ENCODE measurements at regions not wholly inside any gene's neighbourhood (a gene's known extent, or its start where the extent isn't known, plus 50 kb on each side); places are given as distances from the start of the nearest gene placed in this dataset.
A peak's percentile ranks its signal among the peaks of the same experiment; 100 is the strongest.

DNA sequence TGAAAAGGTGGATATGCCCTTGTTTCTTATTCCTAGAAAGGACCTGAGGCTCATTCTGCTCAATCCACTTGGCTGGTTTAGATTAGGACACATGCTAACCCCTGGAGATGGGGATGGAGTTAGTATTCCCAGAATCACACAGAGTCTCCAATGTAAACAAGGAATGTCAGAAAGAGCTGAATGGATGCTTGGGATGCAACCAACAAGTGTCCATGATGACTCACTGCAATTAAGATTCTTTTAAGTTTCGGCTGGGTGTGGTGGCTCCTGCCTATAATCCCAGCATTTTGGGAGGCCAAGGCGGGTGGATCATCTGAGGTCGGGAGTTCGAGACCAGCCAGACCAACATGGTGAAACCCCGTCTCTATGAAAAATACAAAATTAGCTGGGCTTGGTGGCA is 315.5 kb upstream of the AZI2 start:
- ChIA-PET POLR2A (no interaction called here), CTCF (no interaction called here)
- H3K36me3 ChIP-seq (ENCODE audit: control insufficient read depth, insufficient read depth, low read length) = no peaks in the 10 kb centered on the region
- H3K27me3 ChIP-seq (ENCODE audit: control insufficient read depth, insufficient read depth, low read length) = no peaks in the 10 kb centered on the region
- no peak for DNase-seq (ENCODE audit: low read depth)
- no peak overlapping the region for H3K4me3 ChIP-seq (ENCODE audit: low read depth, low read length)
- no peak for TF ChIP-seq CTCF (IDR thresholded peaks at IDR 0.05; ENCODE audit: insufficient read depth, low read depth, low read length)

DNA sequence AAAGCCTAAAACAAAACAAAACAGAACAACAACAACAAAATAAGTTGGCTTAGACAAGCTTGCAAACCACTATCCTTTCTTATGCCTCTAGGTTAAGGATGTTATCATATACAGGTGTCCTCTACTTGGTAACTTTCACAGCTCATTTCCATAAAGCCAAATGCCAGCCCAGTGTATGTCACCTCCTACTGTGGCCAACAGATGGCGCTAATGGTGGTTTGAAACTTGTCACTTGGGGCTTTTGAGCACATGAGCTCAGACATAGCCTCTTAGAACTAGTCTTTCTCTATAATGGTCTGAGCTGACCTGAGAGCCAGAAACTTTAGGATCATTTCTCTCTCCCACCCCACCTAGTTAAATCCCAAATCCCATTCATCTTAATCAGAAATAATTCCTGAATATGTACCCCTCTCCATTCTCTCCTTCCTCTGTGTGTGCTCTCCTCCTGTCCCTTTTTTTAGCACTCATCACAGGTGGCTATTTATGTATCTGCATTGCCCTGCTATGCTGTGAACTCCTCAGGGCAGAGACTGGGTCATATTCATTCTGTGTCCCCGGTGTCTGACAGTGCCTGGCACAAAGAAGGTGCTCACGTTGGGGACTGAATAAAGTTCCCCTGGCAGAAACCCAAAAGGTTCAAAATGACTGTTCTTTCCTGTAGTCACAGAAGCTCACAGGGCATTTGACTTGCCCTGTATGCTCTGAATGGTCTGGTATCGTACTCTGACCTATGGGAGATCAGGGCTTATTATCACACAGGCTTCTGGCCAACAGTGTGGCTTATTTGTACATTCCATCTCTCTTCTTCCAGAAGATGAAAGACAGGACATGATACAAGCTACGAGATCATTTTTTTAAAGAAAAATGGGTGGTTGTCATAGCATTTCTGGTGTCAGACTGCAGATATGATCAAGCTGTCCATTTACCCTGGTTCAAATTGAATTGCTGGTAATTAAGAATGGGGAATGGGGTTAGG is 319.3 kb upstream of the AZI2 start:
- POLR2A ChIA-PET = no interaction called here
- no peak for DNase-seq (ENCODE audit: low read depth)
- peak; percentile 83 for TF ChIP-seq CTCF (IDR thresholded peaks at IDR 0.05; ENCODE audit: insufficient read depth, low read depth, low read length)
- no peaks in the 10 kb centered on the region for H3K36me3 ChIP-seq (ENCODE audit: control insufficient read depth, insufficient read depth, low read length)
- H3K4me3 ChIP-seq (ENCODE audit: low read depth, low read length) = no peak overlapping the region
- CTCF ChIA-PET = interaction anchor here (0.6 to 1.7 kb wide), 17 partner anchors 9 to 1090 kb away, joined by 3 to 9 read pairs (median 3); no protein-coding TSS in a partner anchor
- H3K27me3 ChIP-seq (ENCODE audit: control insufficient read depth, insufficient read depth, low read length) = no peaks in the 10 kb centered on the region

DNA sequence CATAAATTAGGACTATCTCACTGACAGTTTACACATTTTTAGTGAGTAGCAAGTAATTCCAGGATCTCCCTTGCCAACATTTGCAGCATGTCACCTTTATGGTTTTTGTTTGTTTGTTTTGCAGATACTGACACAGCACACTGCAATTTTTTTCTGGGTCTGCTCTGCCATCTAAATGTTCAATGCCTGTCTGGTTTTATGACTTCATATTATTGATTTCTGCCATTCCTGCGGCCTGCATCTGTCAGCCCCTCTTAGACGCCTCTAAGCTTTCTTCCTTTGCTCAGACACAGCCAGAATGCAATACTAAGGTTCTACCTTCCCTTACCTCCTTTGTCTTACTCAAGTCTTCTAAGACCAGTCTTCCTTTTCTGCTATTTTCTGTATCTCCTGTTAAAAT is 321.2 kb upstream of the AZI2 start:
- CTCF ChIA-PET = no interaction called here
- no peak overlapping the region for H3K4me3 ChIP-seq (ENCODE audit: low read depth, low read length)
- H3K36me3 ChIP-seq (ENCODE audit: control insufficient read depth, insufficient read depth, low read length) = no peaks in the 10 kb centered on the region
- TF ChIP-seq CTCF (IDR thresholded peaks at IDR 0.05; ENCODE audit: insufficient read depth, low read depth, low read length) = no peak
- no peak for DNase-seq (ENCODE audit: low read depth)
- POLR2A ChIA-PET = no interaction called here
- H3K27me3 ChIP-seq (ENCODE audit: control insufficient read depth, insufficient read depth, low read length) = no peaks in the 10 kb centered on the region

GRCh38 chr3:28672406-28672805 is 323.8 kb upstream of the AZI2 start:
- Histone ChIP-seq H3K36me3 (ENCODE audit: control insufficient read depth, insufficient read depth, low read length) (no peaks in the 10 kb centered on the region), H3K4me3 (ENCODE audit: low read depth, low read length) (no peak overlapping the region), H3K27me3 (ENCODE audit: control insufficient read depth, insufficient read depth, low read length) (no peaks in the 10 kb centered on the region)
- ChIA-PET POLR2A (interaction anchor here (0.6 kb wide), 1 partner anchor 155 kb away, joined by 4 read pairs; no protein-coding TSS in a partner anchor), CTCF (no interaction called here)
- TF ChIP-seq CTCF (IDR thresholded peaks at IDR 0.05; ENCODE audit: insufficient read depth, low read depth, low read length) = no peak
- DNase-seq (ENCODE audit: low read depth) = no peak

DNA sequence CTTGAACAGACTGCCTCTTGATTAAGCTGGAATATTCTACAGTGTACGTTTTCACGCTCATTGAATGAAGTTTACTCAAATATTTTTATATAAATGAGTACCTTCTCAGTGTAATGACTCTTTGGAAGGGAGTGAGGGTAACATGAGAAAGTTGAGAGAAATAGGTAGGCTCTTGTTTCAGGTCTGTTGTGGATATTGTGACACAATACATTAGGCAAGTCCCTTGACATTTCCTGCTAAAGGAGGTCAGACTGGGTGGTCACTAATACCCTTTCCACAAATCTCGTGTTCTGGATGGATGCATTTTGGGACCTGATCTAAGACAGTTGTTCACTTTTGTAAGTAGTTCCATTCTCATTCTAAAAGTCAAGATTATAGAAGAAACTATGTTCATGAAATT is 324.8 kb upstream of the AZI2 start:
- TF ChIP-seq CTCF (IDR thresholded peaks at IDR 0.05; ENCODE audit: insufficient read depth, low read depth, low read length) = no peak
- DNase-seq (ENCODE audit: low read depth) = no peak

More for the DNA sequence above, 324.8 kb upstream of the AZI2 start:
- no peak overlapping the region for H3K4me3 ChIP-seq (ENCODE audit: low read depth, low read length)
- POLR2A ChIA-PET = no interaction called here
- CTCF ChIA-PET = no interaction called here
- H3K27me3 ChIP-seq (ENCODE audit: control insufficient read depth, insufficient read depth, low read length) = no peaks in the 10 kb centered on the region
- no peaks in the 10 kb centered on the region for H3K36me3 ChIP-seq (ENCODE audit: control insufficient read depth, insufficient read depth, low read length)

Measured in BJ (cell line).